ENCODE measurements at regions not wholly inside any gene's neighbourhood (a gene's known extent, or its start where the extent isn't known, plus 50 kb on each side); places are given as distances from the start of the nearest gene placed in this dataset.
"Not testable (repeated sequence)": the region's sequence is repeated elsewhere in the genome, so short reads cannot be mapped to it uniquely, and the experiment has no call there.

- in situ Hi-C loops (cut with HindIII; ENCODE audit: low pct_unique_long_range_greater_than_20kb, low sequenced_read_pairs), result no loop called here
- DNase-seq (ENCODE audit: low read depth), result peak; percentile 86
These were observed 245.4 kb upstream of the DIO3 start for GRCh38 chr14:101315802-101316296.

- in situ Hi-C loops (cut with HindIII; ENCODE audit: low pct_unique_long_range_greater_than_20kb, low sequenced_read_pairs), result no loop called here
- DNase-seq (ENCODE audit: low read depth), result no peak
These were observed 243.0 kb upstream of the DIO3 start for GRCh38 chr14:101318271-101318670.

- in situ Hi-C loops (cut with HindIII; ENCODE audit: low pct_unique_long_range_greater_than_20kb, low sequenced_read_pairs), result no loop called here
- no peak for DNase-seq (ENCODE audit: low read depth)
These were observed 240.9 kb upstream of the DIO3 start for GRCh38 chr14:101320396-101320795.

- no peak for DNase-seq (ENCODE audit: low read depth)
- in situ Hi-C loops (cut with HindIII; ENCODE audit: low pct_unique_long_range_greater_than_20kb, low sequenced_read_pairs), result no loop called here
These were observed 239.1 kb upstream of the DIO3 start for GRCh38 chr14:101322223-101322622.

GRCh38 chr14:101323111-101323510, 238.2 kb upstream of the DIO3 start:
- in situ Hi-C loops (cut with HindIII; ENCODE audit: low pct_unique_long_range_greater_than_20kb, low sequenced_read_pairs), result no loop called here
- no peak for DNase-seq (ENCODE audit: low read depth)

GRCh38 chr14:101323614-101324235, 237.6 kb upstream of the DIO3 start:
- in situ Hi-C loops (cut with HindIII; ENCODE audit: low pct_unique_long_range_greater_than_20kb, low sequenced_read_pairs), result not testable (repeated sequence)
- peak; percentile 40 for DNase-seq (ENCODE audit: low read depth)

- in situ Hi-C loops (cut with HindIII; ENCODE audit: low pct_unique_long_range_greater_than_20kb, low sequenced_read_pairs), result no loop called here
These were observed 236.0 kb upstream of the DIO3 start for GRCh38 chr14:101325319-101325718.

GRCh38 chr14:101328412-101329028, 232.8 kb upstream of the DIO3 start:
- no peak for DNase-seq (ENCODE audit: low read depth)
- in situ Hi-C loops (cut with HindIII; ENCODE audit: low pct_unique_long_range_greater_than_20kb, low sequenced_read_pairs), result no loop called here

More at GRCh38 chr14:101325319-101325718, 236.0 kb upstream of the DIO3 start:
- DNase-seq (ENCODE audit: low read depth), result no peak

- no peak for DNase-seq (ENCODE audit: low read depth)
- in situ Hi-C loops (cut with HindIII; ENCODE audit: low pct_unique_long_range_greater_than_20kb, low sequenced_read_pairs), result no loop called here
These were observed 230.7 kb upstream of the DIO3 start for GRCh38 chr14:101330416-101331140.

- in situ Hi-C loops (cut with HindIII; ENCODE audit: low pct_unique_long_range_greater_than_20kb, low sequenced_read_pairs), result no loop called here
- DNase-seq (ENCODE audit: low read depth), result no peak
These were observed 230.2 kb upstream of the DIO3 start for GRCh38 chr14:101331141-101331525.

GRCh38 chr14:101331661-101332169, 229.6 kb upstream of the DIO3 start:
- no peak for DNase-seq (ENCODE audit: low read depth)
- in situ Hi-C loops (cut with HindIII; ENCODE audit: low pct_unique_long_range_greater_than_20kb, low sequenced_read_pairs), result no loop called here

- in situ Hi-C loops (cut with HindIII; ENCODE audit: low pct_unique_long_range_greater_than_20kb, low sequenced_read_pairs), result no loop called here
- no peak for DNase-seq (ENCODE audit: low read depth)
These were observed 229.0 kb upstream of the DIO3 start for GRCh38 chr14:101332281-101332680.

- DNase-seq (ENCODE audit: low read depth), result no peak
- in situ Hi-C loops (cut with HindIII; ENCODE audit: low pct_unique_long_range_greater_than_20kb, low sequenced_read_pairs), result no loop called here
These were observed 227.7 kb upstream of the DIO3 start for GRCh38 chr14:101333335-101334280.

- DNase-seq (ENCODE audit: low read depth), result no peak
- in situ Hi-C loops (cut with HindIII; ENCODE audit: low pct_unique_long_range_greater_than_20kb, low sequenced_read_pairs), result no loop called here
These were observed 226.6 kb upstream of the DIO3 start for GRCh38 chr14:101334656-101335055.

GRCh38 chr14:101335061-101335661, 226.1 kb upstream of the DIO3 start:
- in situ Hi-C loops (cut with HindIII; ENCODE audit: low pct_unique_long_range_greater_than_20kb, low sequenced_read_pairs), result no loop called here
- no peak for DNase-seq (ENCODE audit: low read depth)

- DNase-seq (ENCODE audit: low read depth), result no peak
- in situ Hi-C loops (cut with HindIII; ENCODE audit: low pct_unique_long_range_greater_than_20kb, low sequenced_read_pairs), result no loop called here
These were observed 225.1 kb upstream of the DIO3 start for GRCh38 chr14:101336183-101336582.

GRCh38 chr14:101337053-101337452, 224.2 kb upstream of the DIO3 start:
- DNase-seq (ENCODE audit: low read depth), result no peak
- in situ Hi-C loops (cut with HindIII; ENCODE audit: low pct_unique_long_range_greater_than_20kb, low sequenced_read_pairs), result no loop called here

- in situ Hi-C loops (cut with HindIII; ENCODE audit: low pct_unique_long_range_greater_than_20kb, low sequenced_read_pairs), result no loop called here
- DNase-seq (ENCODE audit: low read depth), result no peak
These were observed 220.7 kb upstream of the DIO3 start for GRCh38 chr14:101340556-101340955.

Measured in Caki2 (cell line).